SKM-1 treated with dmso at 0.1 percent for 144 hours (cell line): ENCODE measurements at regions not wholly inside any gene's neighbourhood (a gene's known extent, or its start where the extent isn't known, plus 50 kb on each side); places are given as distances from the start of the nearest gene placed in this dataset.

Experiments
- DNase-seq: peaks from one replicate; lab custom pipeline; 2025; ENCODE audit not compliant: unreplicated experiment; lab: John Stamatoyannopoulos, UW

GRCh38 chr5:93277051-93277450 is 304.0 kb downstream of the NR2F1-AS1 start:
- no peak for DNase-seq

- no peak for DNase-seq
Observed at GRCh38 chr5:93275376-93275775, 305.6 kb downstream of the NR2F1-AS1 start.

- DNase-seq = no peak
Observed at GRCh38 chr5:93274291-93274690, 306.7 kb downstream of the NR2F1-AS1 start.

- DNase-seq = no peak
Observed at GRCh38 chr5:93273176-93273575, 307.8 kb downstream of the NR2F1-AS1 start.

- DNase-seq = no peak
Observed at GRCh38 chr5:93272108-93272507, 308.9 kb downstream of the NR2F1-AS1 start.

GRCh38 chr5:93267736-93268135 is 313.3 kb downstream of the NR2F1-AS1 start:
- DNase-seq = no peak

GRCh38 chr5:93267276-93267675 is 313.7 kb downstream of the NR2F1-AS1 start:
- no peak for DNase-seq

GRCh38 chr5:93257616-93258015 is 323.4 kb downstream of the NR2F1-AS1 start:
- DNase-seq = no peak

GRCh38 chr5:93255796-93256195 is 325.2 kb downstream of the NR2F1-AS1 start:
- DNase-seq = no peak

- DNase-seq = no peak
Observed at GRCh38 chr5:93252165-93252564, 328.9 kb downstream of the NR2F1-AS1 start.

- no peak for DNase-seq
Observed at GRCh38 chr5:93251347-93251746, 329.7 kb downstream of the NR2F1-AS1 start.

GRCh38 chr5:93250424-93250823 is 330.6 kb downstream of the NR2F1-AS1 start:
- no peak for DNase-seq

- no peak for DNase-seq
Observed at GRCh38 chr5:93249651-93250289, 331.2 kb downstream of the NR2F1-AS1 start.

- DNase-seq = no peak
Observed at GRCh38 chr5:93247105-93247504, 333.9 kb downstream of the NR2F1-AS1 start.

GRCh38 chr5:93246090-93246855 is 334.7 kb downstream of the NR2F1-AS1 start:
- no peak for DNase-seq

- no peak for DNase-seq
Observed at GRCh38 chr5:93245226-93245625, 335.8 kb downstream of the NR2F1-AS1 start.

- DNase-seq = no peak
Observed at GRCh38 chr5:93243481-93243880, 337.5 kb downstream of the NR2F1-AS1 start.

GRCh38 chr5:93240228-93240834 is 340.7 kb downstream of the NR2F1-AS1 start:
- no peak for DNase-seq

GRCh38 chr5:93236807-93237421 is 344.1 kb downstream of the NR2F1-AS1 start:
- DNase-seq = no peak

- DNase-seq = no peak
Observed at GRCh38 chr5:93235761-93236160, 345.3 kb downstream of the NR2F1-AS1 start.

GRCh38 chr5:93226202-93226735 is 354.8 kb downstream of the NR2F1-AS1 start:
- DNase-seq = no peak
